HG03108 (cell line): ENCODE measurements at regions not wholly inside any gene's neighbourhood (a gene's known extent, or its start where the extent isn't known, plus 50 kb on each side); places are given as distances from the start of the nearest gene placed in this dataset.
"Not testable (repeated sequence)": the region's sequence is repeated elsewhere in the genome, so short reads cannot be mapped to it uniquely, and the experiment has no call there.

ENCODE experiments used
- ATAC-seq: cut with Tn5 transposase; IDR thresholded peaks from one replicate; pipeline ENCODE4 v1.9.1; 2021; ENCODE audit warnings: moderate library complexity; ENCODE audit not compliant: unreplicated experiment

DNA sequence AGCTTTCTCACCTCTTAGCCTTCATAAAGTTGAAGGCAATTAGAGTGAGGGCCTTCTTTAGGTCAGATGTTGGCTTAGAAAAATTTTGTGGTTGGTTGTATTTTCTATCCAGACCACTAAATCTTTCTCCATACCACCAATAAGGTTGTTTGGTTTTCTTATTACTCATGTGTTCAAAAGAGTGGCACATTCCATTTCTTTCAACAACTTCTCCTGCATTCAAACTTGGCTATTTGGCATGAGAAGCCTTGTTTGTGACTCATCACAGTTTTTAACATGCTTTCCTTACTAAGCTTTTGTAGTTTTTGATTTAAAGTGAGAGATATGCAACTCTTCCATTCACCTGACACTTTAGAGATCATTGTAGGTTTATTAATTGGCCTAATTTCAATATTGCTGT, 949.6 kb downstream of the TBC1D32 start:
- ATAC-seq: no peak

DNA sequence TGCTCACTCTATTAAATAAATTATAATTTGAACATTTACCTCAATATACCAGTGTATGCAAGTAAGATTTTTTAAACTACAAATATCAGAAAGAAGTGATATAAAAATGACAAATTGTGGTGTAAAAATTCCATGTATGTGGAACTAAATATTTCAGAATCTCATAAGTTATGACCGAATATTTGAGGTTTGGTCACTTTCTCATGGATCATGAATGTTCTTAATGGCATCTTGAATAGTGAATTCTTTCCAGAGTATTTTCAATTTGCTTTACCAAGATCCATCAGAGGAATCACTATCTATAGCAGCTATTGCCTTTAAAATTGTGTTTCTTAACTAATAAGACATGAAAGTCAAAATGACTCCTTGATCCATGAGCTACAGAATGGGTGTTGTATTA, 950.6 kb downstream of the TBC1D32 start:
- ATAC-seq: no peak

DNA sequence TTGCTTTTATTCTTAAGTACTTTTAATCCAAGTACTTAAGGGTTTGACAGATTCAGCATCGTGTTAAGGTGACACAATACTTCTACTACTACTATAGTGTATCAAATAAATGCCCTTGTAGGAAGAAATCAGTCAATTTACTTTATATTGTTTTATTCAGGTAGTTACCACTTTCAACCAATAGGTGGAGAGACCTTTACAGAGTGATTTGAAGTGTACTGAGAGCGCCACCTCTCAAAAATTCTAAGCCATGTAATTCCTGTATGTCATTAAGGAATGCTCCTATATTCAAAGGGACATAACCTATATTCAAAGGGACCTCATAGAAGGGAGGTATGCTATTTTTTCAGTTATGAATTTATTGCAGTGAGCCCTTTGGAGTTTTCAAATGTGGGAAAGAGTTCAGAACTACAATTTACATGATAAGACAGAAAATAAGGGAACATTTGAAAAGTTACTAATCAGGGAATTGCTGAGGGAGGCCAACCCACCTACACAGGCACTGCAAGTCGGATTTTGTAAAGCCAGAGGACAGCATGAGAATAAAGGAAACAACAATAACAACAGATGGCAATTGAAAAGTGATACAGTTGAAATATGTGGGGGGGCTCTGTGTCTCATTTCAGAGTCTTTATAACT, 955.6 kb downstream of the TBC1D32 start:
- peak; percentile 88 for ATAC-seq

DNA sequence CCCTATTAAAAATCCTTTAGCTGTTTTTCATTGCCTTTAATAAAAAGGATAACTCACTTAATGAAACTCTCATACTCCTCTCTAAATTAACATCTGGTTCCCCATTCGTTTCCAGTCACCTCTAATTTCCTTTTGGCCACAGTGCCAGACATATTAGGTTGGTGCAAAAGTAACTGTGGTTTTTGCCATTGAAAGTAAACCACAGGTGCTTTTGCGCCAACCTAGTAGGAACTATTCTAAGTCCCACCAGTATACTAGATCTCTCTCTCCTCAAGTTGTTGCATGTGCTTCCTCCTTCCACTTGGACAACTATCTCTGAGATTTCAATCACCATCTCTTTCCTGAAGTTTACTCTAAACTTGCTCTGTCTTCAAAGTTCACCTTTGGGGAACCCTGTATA, 961.1 kb downstream of the TBC1D32 start:
- ATAC-seq: no peak

DNA sequence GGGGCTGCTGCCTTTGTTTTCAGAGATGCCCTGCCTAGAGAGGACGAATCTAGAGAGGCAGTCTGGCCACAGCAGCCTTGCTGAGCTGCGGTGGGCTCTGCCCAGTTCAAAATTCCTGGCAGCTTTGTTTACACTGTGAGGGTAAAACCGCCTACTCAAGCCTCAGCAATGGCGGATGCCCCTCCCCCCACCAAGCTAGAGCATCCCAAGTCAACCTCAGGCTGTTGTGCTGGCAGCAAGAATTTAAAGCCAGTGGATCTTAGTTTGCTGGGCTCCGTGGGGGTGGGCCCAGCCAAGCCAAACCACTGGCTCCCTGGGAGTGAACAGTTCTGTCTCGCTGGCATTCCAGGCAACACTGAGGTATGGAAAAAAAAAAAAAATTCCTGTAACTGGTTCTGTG, 970.9 kb downstream of the TBC1D32 start:
- ATAC-seq: no peak

DNA sequence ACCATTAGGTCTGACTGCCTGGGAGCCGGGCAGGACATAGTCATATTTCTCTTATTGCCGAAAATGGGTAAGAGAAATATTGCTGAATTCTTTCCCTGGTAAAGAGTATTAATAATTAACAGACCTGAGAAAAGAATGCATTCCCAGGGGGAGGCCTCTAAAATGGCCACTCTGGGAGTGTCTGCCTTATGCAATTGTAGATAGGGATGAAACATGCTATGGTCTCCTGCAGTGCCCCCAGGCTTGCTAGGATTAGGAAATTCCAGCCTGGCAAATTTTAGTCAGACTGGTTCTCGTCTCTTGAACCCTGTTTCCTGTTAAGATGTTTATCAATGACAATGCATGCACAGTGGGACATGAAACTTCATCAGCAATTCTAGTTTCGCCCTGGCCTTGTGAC, 975.7 kb downstream of the TBC1D32 start:
- ATAC-seq: not testable (repeated sequence)

DNA sequence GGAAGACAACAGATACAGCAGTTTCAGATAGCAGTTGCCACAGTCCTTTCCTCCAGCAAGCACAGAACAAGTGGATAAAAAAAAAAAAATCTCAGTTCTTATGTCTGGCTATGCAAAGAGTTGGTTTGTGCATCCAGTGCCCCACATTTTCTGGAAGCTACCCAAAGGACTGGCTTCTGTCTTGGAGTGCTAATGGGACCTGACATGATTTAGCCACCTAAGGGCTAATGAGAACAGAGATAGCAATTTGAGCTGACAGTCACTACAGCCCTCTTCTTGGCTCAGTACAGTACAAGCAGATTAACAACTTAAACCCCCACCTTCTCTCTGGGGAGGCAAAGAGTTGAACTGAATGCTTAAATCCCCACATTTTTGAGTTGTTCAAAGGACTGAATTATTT, 976.8 kb downstream of the TBC1D32 start:
- ATAC-seq: no peak

DNA sequence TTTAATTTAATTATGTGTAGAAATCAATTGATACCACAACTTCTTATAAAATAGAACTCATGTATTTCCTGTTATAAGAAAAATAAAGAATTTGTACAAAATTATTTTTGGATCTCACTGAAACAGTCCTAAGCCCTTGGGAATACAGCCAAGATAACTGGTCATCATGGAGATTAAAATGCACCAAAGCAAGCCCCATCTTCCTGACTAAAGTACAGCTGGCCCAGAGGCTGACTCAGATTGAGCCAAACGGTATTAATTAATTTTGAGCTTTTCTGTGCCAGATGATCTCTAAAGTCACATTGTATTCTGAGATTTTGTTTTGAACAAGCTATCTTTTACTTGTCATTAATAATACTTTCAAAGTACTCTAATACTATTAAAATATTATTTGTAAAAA, 978.5 kb downstream of the TBC1D32 start:
- no peak for ATAC-seq

DNA sequence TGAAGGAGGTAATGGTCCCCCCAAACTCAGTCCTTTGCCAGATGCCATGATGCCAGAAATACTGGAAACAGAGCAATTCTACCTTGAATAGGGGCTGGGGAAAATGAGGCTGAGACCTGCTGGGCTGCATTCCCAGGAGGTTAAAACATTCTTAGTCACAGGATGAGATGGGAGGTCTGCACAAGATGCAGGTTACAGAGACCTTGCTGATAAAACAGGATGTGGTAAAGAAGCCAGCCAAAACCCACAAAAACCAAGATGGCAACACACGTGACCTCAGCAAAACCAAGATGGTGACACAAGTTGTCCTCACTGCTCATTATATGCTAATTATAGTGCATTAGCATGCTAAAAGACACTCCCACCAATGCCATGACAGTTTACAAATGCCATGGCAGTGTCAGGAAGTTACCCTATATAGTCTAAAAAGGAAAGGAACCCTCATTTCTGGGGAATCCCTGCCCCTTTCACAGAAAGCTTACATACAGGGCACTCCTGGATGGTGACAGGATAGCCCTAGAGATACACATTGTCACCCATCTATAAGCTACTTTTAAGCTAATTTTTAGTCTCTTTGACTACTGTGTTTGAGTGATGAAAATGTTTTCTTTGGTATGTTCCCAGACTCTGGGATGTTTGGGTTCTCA, 979.7 kb downstream of the TBC1D32 start:
- no peak for ATAC-seq

DNA sequence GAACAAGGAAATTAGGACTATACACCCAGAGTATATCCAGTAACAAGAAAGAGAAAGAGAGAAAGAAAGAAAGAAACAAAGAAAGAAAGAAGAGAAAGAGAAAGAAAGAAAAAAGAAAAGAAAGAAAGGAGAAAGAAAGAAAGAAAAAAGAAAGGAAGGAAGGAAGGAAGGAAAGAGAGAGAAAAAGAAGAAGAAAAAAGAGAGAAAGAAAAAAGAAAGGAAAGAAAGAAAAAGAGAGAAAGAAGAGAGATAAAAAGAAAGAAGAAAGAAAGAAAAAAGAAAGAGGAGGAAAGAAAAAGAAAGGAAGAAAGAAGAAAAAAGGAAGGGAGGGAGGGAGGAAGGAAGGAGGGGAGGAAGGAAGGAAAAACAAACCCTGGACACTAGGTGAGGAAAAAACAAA, 981.8 kb downstream of the TBC1D32 start:
- no peak for ATAC-seq

DNA sequence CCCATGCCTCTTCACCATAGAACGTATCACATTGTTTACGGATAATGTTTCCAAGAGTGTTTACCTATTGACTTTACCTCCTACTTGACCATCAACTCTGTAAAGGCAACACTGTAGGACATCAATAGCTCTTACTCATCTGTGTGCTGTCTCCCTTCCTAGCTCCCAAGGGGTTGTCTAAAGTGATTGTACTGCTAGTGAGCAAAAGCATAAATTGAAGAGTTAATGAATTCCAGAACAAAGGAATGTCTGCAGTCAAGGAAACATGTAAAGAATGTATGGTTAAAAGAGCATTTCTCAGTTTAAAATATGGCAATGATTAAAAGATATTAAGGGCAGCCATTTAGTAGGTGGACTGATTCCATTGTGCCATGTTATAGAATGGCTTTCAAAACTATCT, 985.4 kb downstream of the TBC1D32 start:
- ATAC-seq: no peak

DNA sequence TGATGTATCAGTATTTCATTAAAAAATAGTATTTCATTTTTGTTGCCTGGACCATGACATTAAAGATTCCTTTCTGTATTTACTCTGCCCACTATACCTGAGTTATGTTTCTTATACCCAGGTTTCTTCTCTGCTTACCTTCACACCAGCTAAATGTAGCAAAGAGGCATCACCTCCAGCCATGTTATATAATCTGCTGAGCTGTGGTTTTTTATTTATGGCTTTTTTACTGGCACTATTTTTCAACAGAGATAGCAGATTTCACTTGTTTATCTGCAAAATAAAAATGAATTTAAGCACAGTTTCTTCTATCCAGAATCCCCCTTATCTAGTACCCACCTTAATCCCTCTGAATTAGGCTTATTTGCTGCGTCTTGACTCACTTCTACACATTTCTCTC, 979.0 kb upstream of the MAN1A1 start:
- no peak for ATAC-seq

DNA sequence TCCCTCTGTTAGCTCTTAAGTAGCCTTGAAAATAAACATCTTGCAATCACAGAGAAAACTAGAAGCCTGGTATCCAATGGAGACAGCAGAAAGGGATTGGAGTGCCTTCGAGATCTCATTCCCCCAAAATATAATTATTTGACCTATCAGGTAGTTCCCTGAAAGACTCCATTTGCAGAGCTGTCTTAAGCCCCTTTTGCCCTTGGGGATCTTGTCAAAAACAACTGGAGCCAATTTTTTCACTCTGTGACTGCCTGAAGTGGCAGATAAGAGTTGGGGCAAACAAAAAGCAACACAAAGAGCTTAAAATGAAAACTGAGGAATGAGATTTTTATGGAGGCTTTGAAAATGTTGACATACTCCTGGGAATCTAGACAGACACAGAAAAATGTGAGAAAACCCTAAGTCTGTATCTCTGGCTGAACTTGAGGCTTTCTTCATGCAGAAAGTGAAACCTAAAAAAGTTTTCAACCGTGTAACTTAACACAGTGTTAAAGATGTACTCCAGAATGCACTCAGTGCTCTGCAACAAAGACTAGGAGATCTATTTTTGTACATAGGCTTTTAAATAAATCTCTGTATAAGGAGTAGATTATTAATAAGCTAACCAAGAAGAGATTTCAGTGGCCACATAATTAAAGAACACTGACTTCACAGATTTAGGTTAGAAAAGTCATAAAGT, 971.1 kb upstream of the MAN1A1 start:
- ATAC-seq: peak; percentile 87

DNA sequence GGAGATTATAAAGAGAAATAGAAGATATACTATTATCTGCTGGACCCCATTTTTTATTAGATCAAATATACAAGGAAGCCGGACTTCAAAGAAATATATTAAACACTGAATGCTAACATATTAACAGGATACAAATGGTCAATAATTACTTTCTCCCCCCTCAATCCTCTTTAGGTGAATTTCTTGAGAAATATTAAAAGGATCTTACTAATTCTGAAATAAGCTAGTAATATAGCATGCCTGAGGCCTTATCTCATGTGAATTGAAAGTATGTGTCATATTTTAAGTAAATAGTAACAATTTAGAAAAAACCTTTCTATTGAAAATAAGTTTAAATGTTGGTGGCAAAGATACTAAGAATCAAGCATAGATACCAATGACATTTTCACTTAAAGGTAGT, 954.7 kb upstream of the MAN1A1 start:
- ATAC-seq: no peak

DNA sequence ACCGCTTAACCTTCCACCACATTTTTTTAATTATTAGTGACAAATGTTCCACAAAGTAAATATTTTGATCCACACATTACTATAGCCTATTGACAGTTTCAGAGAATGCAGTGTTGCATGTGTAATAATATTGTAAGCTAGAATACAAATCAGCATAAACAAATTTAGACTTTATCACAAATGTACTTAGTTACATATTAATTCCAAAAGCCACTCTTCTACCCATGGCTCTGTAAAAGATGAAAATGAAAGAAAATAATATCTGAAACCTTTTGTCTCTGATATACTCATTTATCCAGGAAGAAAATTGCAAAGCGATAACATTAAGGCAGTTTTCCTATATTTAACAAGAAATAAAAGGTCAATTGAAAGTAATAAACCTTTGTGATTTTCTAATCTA, 954.0 kb upstream of the MAN1A1 start:
- no peak for ATAC-seq

DNA sequence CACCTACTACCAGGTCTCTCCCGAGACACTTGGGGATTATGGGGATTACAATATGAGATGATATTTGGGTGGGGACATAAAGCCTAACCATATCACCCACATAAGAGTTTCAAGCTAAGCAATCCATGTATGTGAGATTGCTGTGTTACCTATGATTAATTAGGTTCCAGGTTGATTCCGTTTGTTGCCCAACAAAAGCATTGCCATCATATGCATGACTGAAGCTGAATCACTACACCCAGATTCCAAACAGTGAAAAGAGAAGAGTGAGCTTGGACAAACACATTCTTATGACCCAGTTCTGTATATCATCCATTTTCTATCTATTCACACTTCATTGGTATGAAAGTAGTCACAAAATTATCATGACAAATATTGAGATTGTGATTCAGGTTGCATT, 952.5 kb upstream of the MAN1A1 start:
- no peak for ATAC-seq

DNA sequence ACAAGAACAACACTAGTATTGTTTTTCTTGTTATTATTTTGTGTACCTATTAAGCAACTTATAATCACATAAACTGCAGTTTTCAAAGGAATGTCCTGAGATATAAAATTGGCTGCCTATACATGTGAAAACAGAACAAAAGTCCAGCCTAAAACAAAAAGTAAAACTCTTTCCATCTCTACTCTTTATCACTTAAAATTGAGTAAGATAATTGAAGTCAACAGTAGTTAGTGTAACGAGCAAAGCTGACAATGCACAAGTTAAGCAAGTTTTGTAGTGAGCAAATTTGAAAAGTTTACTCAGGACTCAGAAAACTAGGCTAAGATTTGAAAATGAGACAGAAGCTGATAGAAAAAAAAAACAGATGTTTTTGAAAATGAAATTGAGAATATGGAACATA, 941.4 kb upstream of the MAN1A1 start:
- no peak for ATAC-seq

DNA sequence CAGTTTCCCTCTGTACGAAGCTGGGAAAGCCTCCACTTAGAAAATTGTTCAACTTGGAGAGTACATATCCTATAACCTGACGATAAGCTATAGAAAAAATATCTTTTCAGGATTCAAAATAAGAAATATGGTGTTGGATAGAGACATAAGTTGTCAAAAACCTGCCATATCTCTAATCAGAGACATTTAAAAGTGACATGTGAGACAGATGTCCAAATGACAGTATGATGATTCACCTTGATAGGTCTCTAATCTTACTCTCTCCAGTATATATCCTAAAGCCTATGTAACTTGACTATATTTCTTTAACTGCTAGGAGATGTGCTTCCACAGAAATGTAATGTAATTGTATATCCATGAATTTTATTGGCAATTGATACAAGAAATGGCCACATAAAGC, 932.4 kb upstream of the MAN1A1 start:
- ATAC-seq: no peak

DNA sequence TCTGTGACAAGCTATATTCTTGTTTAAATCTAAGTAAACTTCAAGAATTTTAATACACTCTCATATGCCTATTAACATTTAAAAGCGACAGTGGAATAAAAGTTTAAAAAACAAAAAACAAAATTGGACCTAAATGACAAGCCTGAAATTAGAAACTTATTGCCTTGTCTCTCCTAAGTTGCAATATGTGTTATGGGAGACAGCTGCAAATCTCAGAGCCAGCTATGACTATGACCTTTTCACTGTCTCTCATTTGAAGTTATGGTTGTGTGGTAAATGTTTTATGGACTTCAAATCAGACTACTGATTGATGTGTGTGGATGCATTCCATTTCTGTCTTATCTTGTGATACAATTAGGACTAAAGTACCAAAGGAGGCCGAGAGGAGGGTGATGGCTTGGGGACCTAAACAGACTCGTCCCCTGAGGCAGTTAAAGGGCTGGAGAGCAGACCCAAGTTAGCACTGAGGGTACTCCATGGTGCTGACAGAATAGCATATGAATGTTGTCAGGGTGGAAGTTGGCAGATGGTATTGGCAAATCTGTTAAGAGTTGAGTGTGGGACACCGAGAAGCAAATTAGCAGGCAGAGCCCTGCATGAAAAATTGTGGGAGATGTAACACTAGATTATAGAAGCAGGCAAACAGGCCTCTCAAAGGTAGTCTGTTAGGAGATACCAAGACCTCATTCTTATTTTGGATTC, 930.1 kb upstream of the MAN1A1 start:
- no peak for ATAC-seq

DNA sequence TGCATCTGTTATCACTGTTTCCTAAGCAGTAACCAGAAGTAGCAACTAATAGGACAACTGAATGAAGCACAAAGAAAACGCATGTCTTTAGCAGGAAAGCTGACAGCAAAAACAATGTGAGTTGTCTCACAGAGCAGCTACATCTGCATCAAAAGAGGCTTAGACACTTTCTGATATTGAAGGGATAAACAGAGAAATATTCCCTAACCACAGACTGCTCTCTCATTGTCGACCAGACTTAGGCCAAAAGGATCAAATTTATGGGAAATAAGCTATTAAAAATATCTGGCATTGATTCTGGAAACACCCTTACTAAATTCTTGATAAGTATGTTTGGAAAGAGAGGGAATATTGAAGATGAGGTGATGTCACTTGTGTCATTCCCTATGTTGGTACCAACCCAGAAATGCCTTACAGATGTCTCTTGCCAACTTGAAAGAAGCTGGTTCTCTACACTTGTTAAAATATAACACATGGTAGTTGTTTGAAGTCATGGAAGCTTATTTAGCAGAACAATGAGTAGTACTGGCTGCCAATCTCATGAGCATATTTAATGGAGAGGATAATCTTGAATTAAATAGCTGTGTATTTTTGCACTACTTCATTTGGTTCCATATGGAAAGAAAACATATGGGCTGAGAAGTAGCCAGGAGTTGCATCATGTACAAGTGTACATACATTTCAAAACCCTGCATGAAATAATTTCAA, 929.3 kb upstream of the MAN1A1 start:
- ATAC-seq: no peak

DNA sequence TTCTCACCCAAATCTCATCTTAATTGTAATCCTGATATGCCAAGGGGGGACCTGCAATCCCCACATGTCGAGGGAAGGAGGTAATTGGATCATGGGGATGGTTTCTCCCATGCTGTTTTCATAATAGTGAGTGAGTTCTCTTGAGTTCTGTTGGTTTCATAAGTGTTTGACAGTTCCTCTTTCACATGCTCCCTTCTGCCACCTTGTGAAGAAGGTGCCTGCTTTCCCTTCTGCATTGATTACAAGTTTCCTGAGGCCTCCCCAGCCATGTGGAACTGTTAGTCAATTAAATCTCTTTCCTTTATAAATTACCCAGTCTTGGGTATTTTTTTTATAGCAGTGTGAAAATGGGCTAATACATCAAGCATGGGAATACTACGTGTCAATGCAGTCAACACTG, 925.0 kb upstream of the MAN1A1 start:
- no peak for ATAC-seq
